ENCODE measurements at regions not wholly inside any gene's neighbourhood (a gene's known extent, or its start where the extent isn't known, plus 50 kb on each side); places are given as distances from the start of the nearest gene placed in this dataset.

DNA sequence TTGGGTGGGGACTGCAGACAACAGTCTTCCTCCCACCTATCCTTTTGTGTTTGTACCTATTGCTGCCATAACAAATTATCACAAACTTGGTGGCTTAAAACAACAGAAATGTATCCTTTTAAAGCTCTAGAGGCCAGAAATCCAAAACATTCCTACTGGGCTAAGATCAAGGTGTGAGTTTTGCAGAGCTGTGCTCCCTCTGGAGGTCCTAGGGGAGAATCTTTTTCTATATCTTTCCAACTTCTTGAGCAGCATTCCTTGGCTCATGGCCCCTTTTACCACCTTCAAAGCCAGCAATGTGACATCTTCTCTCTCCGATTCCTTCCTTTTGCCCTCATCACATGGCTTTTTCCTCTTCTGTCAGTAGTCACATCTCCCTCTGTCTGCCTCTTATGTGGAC is 190.6 kb downstream of the TTC8 start:
- peak; percentile 21 for DNase-seq (ENCODE audit: low spot score)

DNA sequence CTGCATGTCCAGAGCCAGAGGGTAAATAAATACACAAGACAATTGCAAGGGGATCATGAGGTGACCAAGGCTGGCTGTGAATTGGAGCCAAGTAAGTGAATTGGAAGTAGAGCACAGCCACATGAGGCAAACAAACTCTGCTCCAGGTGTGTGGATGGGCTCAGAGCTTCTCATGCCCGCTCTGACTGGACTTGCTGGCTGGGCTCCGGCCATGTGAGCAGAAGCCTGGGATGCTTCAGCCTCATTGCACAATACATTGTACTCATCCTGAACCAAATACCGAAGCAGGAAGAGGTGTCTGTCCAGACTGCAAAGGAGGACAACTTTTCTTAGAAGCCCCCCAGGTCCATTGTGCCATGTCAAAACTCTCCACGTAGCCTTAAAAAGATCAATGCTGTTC is 193.0 kb downstream of the TTC8 start:
- DNase-seq (ENCODE audit: low spot score): no peak

DNA sequence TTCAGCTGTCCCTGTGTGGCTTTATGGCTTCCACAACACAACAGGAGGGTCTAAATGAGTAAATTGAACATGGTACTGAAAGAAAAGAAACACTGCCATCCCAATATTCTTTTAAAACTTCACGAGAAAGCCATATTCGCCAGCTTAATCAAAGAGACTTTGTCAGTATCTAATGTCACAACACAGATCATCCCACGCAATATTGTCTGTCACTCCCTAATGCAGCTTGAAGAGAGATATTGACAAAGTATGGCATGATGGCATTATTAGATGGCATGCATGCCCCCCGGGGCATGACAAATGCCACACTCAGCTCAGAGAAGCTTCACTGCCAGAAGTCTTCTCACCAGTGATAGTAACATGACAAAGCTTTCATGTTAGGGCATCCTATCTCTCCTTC is 197.8 kb downstream of the TTC8 start:
- DNase-seq (ENCODE audit: low spot score): no peak

DNA sequence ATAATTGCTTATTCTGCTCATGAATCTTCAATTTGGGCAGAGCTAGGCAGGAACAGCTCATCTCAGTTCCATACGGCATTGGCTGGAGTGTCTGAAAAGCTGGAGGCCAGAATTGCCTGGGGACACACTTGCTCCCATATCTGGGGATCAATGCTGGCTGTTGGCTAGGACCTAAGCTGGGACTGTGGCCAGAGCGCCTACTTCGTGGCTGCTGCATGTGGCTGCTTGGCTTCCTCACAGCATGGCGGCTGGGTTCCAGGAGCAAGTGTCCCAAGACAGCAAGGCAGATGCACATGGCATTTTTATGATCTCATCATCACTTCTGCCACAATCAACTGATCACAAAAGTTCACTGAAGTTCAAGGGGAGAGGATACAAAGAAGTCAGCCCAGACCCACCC is 200.2 kb downstream of the TTC8 start:
- no peak for DNase-seq (ENCODE audit: low spot score)

DNA sequence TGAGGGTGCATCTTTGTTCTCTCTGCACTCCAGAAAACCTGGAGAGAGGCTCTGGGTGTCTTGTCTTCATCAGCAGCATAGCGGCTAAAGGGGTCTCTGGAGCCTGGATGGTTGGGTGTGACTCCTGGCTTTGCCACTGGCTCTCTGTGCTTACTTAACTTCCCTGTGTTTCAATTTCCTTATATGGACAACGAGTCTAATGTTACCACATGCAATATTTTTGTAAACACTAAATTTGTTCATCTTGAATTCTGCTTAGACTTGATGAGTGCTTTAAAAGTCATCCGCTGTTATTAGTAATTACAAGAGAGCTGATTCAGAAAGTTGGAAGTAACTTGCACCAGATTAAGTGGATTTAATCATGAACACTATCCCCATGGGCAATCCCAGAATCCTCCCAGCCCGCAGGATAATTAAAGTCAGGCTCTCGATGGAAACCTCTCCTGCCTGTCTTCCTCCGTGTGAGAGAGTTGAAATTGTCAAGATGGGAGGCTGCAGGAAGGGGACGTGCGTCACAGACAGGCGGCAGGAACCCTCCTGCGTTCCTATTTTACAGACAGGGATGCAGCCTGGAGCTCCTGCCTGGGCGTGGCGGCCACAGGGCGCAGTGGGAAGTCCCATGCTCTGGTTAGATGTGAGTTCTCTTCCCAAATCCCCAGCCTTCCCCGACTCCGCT is 201.2 kb downstream of the TTC8 start:
- no peak for DNase-seq (ENCODE audit: low spot score)

DNA sequence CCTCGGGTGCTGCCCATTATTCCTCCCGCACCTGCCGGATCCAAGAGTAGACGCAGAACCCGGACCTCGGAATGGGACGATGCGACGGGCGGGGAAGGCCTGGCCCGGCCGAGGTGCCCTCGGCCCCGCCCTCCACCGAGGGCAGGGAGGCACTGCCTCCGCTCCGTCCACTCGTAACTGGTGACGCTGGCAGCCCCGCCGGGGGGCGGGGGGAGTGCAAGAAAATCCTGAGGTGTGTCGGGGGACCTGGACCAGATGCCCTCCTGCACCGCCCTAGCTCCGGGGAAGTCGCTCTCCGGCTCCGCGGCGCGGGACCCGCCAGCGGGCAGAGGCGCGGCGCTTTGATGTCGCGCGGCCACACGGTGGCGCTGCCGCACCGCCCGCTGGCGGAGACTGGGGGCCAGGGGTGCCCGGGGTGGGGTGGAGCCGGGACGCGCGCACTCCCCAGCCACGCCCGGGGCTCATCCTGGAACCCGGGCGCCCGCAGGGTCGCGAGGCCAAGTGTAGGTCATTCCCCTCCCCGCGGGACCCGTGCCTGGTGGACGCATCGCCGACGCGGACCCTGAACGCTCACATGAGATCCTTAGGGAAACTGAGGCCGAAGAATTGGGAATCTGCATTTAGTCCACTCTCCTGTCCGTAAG is 202.8 kb downstream of the TTC8 start:
- no peak for DNase-seq (ENCODE audit: low spot score)

DNA sequence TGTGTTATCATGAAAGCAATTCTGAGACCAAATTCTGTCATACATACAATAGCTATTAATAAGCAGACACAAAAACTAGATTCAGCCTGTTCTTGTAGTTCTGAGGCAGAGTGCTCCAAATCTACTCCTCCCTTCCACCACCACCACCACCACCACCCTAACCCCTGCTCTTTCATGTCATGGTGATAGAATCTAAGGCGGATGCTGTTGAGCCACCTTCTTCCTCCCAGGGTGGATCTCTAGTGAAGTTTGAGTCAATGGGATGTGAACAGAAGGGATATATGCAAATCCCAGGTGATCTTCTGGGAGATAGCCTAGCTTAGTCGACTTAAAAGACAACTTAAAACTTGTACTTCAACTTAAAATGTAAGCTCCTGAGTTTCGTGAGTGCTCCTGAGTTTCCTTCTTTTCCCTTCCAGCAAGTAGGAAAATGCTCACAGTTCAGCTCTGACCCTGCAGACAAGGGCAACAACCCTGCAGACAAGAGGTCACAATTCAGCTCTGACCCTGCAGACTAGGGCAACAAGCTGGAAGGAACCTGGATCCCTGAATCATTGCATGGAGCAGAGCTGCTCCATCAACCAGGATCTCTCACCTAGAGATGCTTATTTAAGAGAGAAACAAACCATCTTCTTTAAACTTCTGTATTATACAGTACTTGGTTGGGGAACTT is 204.1 kb downstream of the TTC8 start:
- DNase-seq (ENCODE audit: low spot score): no peak

DNA sequence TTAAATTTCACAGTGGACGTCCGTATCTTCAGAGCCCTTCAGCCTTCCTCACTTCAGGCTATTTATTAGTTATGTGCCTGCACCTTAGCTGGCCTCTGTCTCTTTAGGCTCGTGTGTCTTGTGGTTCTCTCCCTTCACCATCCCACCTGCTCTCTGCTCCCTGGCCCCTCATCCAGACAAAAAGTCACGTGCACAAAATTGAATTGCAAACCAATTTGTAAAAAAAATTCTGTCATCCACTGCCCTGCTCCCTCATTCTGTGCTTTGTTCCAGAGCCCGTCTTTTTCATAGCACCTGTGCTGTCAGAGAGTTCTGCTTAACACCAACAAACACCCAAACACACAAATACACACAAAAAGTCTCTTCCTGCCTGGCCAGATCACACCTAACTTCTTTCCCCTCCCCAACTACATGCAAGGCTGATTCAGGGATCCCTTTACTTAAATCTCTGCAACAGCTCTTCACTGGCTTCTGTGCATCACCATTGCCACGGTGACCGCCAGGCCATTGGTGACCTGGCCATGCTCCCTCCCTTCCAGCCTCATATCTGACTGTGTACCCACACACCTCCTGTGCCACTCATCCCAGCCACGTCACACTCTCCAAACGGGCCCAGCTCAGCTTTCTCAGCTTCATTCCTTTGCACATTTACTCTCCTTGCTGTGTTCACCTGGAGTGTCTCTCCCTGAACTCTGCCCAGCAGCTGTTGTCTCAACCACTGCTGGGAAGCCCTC is 205.7 kb downstream of the TTC8 start:
- peak; percentile 19 for DNase-seq (ENCODE audit: low spot score)

DNA sequence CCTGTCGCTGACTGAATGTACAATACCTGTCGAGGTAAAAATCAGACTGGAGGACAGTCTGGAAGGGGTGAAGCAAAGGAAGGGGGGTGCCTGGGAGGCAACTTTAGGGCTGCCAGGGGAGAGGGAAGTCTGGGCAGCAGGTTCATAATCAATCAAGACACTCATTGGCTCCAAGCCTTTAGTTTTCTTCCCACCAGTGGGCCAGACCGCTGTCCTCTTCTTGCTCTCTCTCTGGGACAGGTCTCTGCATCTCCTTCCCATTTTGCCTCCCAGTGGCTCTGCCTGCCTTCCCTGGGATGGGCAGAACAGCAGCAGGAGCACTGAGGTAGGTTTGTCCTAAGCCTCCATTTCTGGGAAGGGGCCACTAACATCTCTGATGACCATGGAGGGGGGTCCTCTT is 206.5 kb downstream of the TTC8 start:
- no peak for DNase-seq (ENCODE audit: low spot score)

DNA sequence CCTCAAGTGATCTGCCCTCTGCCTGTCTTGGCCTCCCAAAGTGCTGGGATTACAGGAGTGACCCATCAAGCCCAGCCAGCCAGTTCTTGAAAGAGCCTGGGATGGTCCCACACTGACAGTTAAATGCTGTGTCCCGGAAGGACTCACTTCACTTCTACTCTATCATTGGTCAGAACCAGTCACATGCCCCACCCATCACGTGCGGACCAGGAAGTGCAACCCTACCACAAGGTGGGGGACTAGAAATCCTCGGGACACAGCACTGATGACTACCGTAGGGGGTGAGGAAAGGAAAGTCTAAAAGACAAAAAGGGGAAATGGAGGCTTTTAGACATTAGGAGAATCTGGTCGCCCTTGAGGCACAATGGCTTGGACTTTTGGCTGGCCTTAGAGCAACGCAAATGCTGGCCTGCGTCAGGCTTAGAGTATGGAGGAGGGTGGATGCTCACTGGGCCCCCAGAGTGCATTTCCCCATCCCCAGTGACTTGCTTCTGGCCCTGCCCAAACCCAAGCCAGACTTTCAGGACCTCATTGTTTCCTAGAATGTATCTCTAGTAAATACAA is 207.7 kb downstream of the TTC8 start:
- DNase-seq (ENCODE audit: low spot score): no peak

DNA sequence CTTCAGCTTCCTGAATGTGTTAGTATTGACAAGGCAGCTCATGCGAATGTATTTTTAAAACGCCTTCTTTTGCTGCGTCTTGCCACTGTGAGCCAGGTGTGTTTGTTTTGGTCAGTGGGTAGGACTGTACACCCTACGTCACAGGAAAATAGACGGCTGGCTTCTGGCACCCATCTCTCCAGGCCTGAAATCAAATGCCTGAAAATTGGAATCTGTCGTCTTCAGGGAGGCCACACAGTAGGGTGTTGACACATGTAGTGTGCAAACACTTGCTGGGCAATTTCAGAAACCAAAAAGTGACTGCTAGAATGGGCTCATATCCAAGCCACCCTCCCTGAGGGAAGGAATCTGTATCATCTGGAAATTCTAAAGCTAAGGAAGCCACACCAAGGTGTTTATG is 209.3 kb downstream of the TTC8 start:
- DNase-seq (ENCODE audit: low spot score): no peak

DNA sequence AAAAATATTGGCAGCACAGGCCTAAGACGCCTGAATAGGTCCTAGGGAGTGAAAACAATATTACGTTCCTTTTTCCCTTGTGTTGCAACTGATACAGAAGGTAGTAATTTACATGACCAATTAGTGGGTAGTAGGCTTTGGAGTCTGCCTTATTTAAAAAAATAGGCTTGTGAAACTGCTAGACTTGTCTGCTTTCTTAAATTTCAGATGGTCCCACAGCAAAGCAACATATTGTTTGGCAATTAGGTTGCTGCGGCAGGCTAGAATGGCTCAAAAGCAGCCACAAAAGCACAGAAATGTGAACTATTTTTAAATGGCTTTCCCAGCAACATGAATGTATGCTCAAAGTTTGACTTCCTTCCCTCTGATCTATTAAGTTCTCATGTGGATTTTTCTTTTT is 211.9 kb downstream of the TTC8 start:
- DNase-seq (ENCODE audit: low spot score): no peak

DNA sequence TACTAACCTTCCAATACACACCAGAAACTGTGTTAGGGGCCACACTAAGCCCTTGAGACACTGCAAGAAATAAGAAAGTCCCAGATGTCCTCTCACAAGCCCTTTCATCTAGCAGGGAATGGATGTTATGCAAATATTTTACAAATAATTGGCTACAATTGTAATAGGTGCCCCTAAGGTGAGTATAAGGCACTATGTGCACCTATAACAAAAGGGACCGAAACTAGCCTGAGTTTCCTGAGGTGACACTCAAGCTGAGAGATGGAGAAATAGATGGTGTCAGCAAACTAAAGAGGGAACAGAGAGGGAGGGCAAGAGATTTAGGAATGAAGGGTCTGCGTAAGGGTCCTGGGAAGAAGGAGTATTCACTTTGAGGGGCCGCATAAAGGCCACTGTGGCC is 212.6 kb downstream of the TTC8 start:
- DNase-seq (ENCODE audit: low spot score): no peak

DNA sequence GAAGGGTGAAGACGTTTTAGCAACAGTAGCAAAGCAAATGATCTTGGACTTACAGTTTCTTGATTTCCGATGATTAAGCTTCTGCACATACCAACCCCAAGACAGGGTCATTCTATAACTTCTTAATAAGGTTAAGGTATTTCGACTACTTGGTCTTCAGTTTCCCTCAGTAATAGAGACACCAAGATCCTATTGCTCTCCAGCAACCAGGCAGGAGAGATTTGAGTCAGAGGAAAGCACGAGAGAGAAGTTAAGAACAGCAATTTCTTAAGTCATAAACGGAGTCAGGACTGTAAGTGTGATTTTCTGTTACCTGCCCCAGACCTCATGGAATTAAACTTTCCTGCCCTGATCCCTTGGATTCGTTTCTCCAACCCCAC is 215.6 kb downstream of the TTC8 start:
- no peak for DNase-seq (ENCODE audit: low spot score)

DNA sequence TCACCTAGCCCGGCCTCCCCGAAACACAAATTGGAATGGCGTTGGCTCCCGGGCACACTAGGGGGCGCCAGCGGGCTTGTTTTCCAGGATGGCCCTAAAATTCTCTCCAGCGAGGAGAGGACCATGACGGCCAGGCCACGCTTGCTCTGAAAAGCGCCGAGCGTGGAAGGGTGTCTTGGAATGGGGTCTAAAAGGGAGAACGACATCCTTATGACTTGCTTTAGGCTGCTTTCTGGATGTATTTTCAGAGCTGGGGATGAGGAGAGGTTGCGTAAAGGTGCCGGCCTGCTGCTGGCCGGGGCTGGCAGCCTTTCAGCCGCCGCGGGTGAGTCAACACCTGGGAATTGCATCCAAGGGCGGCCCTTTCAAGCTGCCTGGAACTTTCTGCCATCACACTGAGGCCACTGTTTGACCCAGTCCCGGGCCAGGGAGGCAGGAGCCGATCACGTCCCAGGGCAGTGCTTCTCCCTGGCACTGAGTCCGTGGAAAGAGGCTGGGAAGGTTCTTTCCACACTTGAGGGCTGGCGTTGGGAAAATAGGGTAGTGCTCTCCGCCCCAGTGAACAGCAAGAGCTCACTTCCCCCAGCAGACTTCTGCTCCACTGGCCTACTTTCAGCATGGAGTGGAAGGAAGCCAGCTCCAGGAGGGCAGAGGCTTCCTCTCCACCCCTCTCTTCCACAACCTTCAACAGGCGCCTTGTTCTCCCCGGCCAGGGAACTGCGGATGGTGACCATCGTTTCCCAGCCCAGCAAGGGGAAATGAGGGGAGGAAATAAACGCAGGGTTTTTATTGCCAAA is 216.2 kb downstream of the TTC8 start:
- peak; percentile 79 for DNase-seq (ENCODE audit: low spot score)

DNA sequence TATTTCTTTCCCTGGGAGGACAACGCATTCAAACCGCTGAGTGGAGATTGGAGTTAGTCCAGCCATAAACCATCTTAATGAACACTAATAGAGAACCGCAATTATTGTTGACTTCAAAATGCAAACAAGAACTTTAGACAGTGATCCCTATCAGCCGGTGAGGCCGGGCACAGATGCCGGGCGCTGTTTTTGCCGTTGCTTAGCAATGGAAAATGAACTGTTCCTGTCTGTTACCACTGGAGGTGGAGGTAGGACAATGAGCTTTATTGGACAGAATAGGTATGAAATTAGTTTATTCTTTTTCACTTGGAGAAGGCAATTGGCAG is 216.8 kb downstream of the TTC8 start:
- no peak for DNase-seq (ENCODE audit: low spot score)

DNA sequence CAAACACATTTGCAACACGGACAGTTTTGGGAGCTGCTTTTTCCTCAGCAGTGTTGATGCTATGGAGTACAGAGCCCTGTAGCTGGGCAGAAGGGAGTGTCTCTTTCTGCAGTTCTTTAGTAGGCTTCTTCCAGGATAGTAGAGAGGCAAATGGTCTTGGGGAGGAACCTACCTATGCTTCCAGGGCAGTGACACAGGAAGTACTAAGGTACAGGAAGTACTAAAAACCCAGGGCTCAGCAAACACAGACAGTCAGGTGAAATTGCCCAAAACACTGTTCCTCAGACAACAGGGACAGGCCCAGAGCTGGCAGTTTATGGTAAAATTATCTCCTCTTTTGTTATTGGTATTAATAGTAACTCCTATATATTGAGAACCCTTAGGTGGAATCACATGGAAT is 217.6 kb downstream of the TTC8 start:
- DNase-seq (ENCODE audit: low spot score): no peak

DNA sequence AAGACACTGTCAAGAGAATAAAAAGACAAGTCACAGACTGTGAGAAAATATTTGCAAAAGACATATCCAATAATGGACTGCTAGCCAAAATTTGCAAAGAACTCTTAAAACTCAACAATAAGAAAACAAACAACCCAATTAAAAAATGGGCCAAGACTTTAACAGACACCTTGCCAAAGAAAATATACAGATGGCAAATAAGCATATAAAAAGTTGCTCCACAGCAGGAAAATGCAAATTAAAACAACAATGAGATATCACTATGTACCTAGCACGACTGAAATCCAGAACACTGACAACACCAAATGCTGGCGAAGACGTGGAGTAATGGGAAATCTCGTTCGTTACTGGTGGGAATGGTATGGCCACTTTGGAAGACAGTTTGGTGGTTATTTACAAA is 228.9 kb downstream of the TTC8 start:
- DNase-seq (ENCODE audit: low spot score): no peak

DNA sequence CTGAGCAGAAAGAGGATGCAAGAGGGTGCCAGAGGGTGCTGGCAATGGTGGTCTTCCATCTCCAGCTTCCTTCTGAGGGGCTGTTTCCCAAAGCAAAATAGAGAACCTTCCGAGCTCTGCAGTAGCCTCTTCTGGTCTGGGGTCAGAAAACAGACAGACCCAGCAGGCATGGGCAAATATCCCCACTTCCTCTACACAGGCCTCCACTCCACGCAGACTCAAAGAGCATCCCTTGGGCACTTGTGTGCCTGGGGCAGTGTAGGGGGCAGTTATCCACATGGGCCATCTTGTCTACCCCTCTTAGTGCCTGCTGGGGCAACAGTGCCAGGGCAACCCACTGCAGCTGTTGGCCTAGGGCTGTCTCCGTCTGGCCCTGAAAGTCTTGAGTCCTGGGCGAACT is 231.9 kb downstream of the TTC8 start:
- no peak for DNase-seq (ENCODE audit: low spot score)

DNA sequence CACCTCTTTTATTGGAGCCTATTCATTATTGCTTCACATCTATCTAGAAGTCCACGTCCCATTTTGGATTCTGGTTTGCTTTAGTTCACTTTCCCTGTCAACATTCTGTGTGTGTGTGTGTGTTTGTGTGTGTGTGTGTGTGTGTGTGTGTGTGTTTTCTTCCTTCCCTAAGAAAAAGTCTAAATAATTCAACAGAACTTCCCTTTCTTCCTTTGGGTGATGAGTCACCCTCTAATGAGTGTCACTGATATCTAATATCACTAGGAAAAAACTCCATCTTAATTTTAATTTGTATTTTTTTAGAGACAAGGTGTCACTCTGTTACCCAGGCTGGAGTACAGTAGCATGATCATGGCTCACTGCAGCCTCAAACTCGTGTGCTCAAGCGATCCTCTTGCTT is 234.2 kb downstream of the TTC8 start:
- no peak for DNase-seq (ENCODE audit: low spot score)

DNA sequence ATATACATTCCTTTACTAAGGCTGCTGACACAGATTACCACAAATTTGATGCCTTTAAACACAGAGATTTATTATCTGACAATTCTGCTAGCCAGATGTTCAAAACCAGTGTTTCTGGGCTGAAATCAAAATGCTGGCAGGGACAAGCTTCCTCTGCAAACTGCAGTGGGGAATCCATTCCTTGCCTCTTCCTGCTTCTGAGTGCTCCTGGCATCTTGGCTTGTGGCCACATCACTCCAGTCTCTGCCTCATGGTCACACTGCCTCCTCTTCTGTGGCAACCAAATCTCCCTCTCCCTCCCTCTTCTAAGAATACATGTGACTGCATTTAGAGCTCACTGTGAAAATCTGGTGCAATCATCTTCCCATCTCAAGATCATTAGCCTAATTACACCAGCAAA is 235.7 kb downstream of the TTC8 start:
- DNase-seq (ENCODE audit: low spot score): no peak

DNA sequence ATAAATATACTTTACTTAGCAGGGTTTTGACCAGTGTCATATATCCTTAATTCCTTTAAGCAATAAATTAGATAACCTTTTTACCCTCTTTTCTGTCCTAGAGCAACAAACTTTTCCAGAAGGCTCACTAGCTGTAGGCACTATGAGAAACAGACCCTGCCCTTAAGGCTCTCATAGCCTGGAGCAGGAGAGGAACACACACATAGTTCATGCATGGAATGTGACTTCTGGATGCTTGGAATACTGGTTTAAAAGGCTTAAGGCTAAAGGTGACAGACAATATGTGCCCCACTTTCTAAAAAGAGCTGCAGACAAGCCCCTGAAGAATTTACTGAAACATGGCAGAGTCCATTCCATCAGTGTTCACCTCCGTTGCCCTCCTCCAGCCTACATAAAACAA is 237.2 kb downstream of the TTC8 start:
- DNase-seq (ENCODE audit: low spot score): no peak
